ENCODE measurements at regions not wholly inside any gene's neighbourhood (a gene's known extent, or its start where the extent isn't known, plus 50 kb on each side); places are given as distances from the start of the nearest gene placed in this dataset.
"Not testable (repeated sequence)": the region's sequence is repeated elsewhere in the genome, so short reads cannot be mapped to it uniquely, and the experiment has no call there.

DNA sequence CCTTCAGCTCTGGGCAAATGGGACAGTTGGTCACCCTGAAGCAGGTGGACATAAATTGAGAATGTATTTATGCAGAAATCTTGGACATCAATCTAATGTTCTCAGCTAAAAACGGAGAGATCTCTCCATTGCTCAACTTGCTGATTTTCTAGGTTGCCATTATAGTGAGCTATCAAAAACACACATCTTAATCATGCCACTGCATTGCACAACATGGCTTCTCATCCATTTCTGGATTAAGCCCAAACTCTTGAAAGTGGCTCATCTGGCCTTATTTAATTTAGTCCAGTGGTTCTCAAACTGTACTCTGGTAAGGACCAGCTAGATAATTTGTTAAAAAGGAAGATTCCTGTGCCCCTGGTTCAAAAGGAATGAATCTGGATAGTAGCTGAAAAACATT, 324.9 kb upstream of the CITED2 start:
- H3K4me3 Mint-ChIP-seq = no peak overlapping the region

DNA sequence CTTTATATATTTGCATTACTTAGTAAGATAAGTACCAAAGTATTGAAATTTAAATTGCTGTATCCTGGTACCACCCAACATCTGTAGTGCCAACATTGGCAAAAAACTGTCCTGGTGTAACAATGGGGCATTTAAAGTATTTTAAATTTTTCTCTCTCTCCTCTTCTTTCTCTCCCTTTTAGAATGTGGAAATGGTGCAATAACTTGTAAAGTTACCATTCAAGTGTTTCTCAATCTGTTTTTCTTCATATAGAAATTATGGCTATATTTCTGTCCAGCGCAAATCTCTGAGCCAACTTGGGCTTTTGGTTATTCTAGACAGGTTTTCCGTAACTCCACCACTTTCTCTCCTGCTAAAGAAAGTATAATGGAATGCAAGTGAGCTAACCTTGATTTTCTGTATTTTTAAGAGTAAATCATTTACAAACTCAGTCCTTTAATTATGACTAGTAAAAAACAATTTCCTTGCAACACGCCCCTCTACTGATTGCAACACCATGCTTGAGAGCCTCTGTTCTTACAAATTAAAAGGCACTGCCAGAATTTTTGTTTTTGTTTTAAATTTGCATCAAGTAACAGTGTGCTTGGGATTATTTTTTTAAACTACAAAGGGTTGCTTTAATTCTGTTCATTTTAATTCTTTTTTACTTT, 324.2 kb upstream of the CITED2 start:
- no peaks in the 10 kb centered on the region for H3K4me1 Mint-ChIP-seq (ENCODE audit: low read depth)
- DNase-seq (ENCODE audit: low spot score) = no peak
- H3K27me3 Mint-ChIP-seq (ENCODE audit: insufficient read depth) = no peaks in the 10 kb centered on the region
- no peaks in the 10 kb centered on the region for H3K36me3 Mint-ChIP-seq (ENCODE audit: low read depth)
- intact Hi-C loops (cut with micrococcal nuclease) = no loop called here
- H3K9me3 Mint-ChIP-seq = no peaks in the 10 kb centered on the region
- H3K27ac Mint-ChIP-seq = no peak overlapping the region
- no peak overlapping the region for H3K4me3 Mint-ChIP-seq

More for the DNA sequence above, 324.9 kb upstream of the CITED2 start:
- intact Hi-C loops (cut with micrococcal nuclease) = no loop called here
- DNase-seq (ENCODE audit: low spot score) = no peak
- Mint-ChIP-seq H3K36me3 (ENCODE audit: low read depth) (no peaks in the 10 kb centered on the region), H3K27me3 (ENCODE audit: insufficient read depth) (no peaks in the 10 kb centered on the region), H3K9me3 (no peaks in the 10 kb centered on the region), H3K4me1 (ENCODE audit: low read depth) (no peaks in the 10 kb centered on the region), H3K27ac (no peak overlapping the region)

GRCh38 chr6:139697856-139698255, 323.4 kb upstream of the CITED2 start:
- H3K27me3 Mint-ChIP-seq (ENCODE audit: insufficient read depth); H3K4me1 Mint-ChIP-seq (ENCODE audit: low read depth); DNase-seq (ENCODE audit: low spot score); H3K9me3 Mint-ChIP-seq; H3K4me3 Mint-ChIP-seq; H3K36me3 Mint-ChIP-seq (ENCODE audit: low read depth); H3K27ac Mint-ChIP-seq; intact Hi-C loops (cut with micrococcal nuclease): not testable (repeated sequence)

- not testable (repeated sequence) for DNase-seq (ENCODE audit: low spot score)
Measured at GRCh38 chr6:139696991-139697390, 322.5 kb upstream of the CITED2 start.

GRCh38 chr6:139695361-139695760, 320.9 kb upstream of the CITED2 start:
- Mint-ChIP-seq H3K36me3 (ENCODE audit: low read depth) (no peaks in the 10 kb centered on the region), H3K4me3 (no peak overlapping the region), H3K4me1 (ENCODE audit: low read depth) (no peaks in the 10 kb centered on the region), H3K27me3 (ENCODE audit: insufficient read depth) (peaks cover 8% of the 10 kb centered on the region), H3K27ac (no peak overlapping the region), H3K9me3 (no peaks in the 10 kb centered on the region)
- no peak for DNase-seq (ENCODE audit: low spot score)
- intact Hi-C loops (cut with micrococcal nuclease) = no loop called here

More at GRCh38 chr6:139696991-139697390, 322.5 kb upstream of the CITED2 start:
- H3K9me3 Mint-ChIP-seq; H3K36me3 Mint-ChIP-seq (ENCODE audit: low read depth); H3K4me1 Mint-ChIP-seq (ENCODE audit: low read depth); intact Hi-C loops (cut with micrococcal nuclease); H3K27ac Mint-ChIP-seq; H3K27me3 Mint-ChIP-seq (ENCODE audit: insufficient read depth); H3K4me3 Mint-ChIP-seq: not testable (repeated sequence)

DNA sequence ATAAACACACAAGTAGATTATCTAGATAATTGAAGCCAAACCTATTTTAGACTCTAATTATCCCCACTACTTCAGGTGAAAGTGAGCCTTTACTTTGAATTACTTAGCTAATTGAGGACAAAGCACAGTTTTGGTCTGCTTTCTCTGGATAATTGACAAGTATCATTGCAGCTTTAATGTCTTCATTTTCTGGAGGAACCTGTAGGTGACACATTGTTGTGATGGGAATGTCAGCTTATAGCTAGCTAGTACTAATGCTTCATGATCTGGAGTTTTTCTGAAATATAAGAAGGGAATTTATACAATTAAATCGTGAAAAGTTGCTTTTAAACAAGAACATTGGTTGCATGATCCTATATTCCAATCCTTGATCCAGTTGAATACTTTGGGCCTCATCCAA, 319.3 kb upstream of the CITED2 start:
- H3K9me3 Mint-ChIP-seq = no peaks in the 10 kb centered on the region

GRCh38 chr6:139690007-139690406, 315.6 kb upstream of the CITED2 start:
- intact Hi-C loops (cut with micrococcal nuclease) = no loop called here
- DNase-seq (ENCODE audit: low spot score) = no peak
- H3K27ac Mint-ChIP-seq = no peak overlapping the region
- no peaks in the 10 kb centered on the region for H3K9me3 Mint-ChIP-seq
- no peak overlapping the region for H3K4me3 Mint-ChIP-seq
- no peaks in the 10 kb centered on the region for H3K36me3 Mint-ChIP-seq (ENCODE audit: low read depth)
- no peaks in the 10 kb centered on the region for H3K4me1 Mint-ChIP-seq (ENCODE audit: low read depth)
- peaks cover 8% of the 10 kb centered on the region for H3K27me3 Mint-ChIP-seq (ENCODE audit: insufficient read depth)

More for the DNA sequence above, 319.3 kb upstream of the CITED2 start:
- intact Hi-C loops (cut with micrococcal nuclease) = no loop called here
- no peak for DNase-seq (ENCODE audit: low spot score)
- Mint-ChIP-seq H3K36me3 (ENCODE audit: low read depth) (no peaks in the 10 kb centered on the region), H3K4me1 (ENCODE audit: low read depth) (no peaks in the 10 kb centered on the region), H3K27me3 (ENCODE audit: insufficient read depth) (peaks cover 8% of the 10 kb centered on the region), H3K4me3 (no peak overlapping the region), H3K27ac (no peak overlapping the region)

DNA sequence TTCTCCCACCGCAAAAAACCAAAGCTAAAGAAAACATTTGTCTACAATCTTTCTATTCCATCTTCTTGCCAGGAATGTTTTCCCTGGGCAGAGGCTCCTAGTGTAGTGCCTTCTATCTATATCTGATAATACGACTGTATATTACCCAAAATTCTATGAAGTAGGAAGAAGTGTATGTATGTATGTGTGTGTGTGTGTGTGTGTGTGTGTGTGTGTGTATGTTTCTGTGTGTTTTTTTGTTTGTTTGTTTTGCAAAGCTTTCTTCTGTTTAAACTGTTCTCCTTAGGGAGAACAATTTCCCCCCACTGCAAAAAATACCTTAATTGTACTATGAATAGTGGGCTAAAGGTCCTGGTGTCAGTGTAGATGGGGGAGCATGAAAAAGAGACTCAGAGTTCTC, 312.6 kb upstream of the CITED2 start:
- Mint-ChIP-seq H3K9me3 (no peaks in the 10 kb centered on the region), H3K4me1 (ENCODE audit: low read depth) (no peaks in the 10 kb centered on the region), H3K4me3 (no peak overlapping the region), H3K36me3 (ENCODE audit: low read depth) (no peaks in the 10 kb centered on the region), H3K27me3 (ENCODE audit: insufficient read depth) (peaks cover 6% of the 10 kb centered on the region), H3K27ac (no peak overlapping the region)
- intact Hi-C loops (cut with micrococcal nuclease) = no loop called here
- DNase-seq (ENCODE audit: low spot score) = no peak

DNA sequence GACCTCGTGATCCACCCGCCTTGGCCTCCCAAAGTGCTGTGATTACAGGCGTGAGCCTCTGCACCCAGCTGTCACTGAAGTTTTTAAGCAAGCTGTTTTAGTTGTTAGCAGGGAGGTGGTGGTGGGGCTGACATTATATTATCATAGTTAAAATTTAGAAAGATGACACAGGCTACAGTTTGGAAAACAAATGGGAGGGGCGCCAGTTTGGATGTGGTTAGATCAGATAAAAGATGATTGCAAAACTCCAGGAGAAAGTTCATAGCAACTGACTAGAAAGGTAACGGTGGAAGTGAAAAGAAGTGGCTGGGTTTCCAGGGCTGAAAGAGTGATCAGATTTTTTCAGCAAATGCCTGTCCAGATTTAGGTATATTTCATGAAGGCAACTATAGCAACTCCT, 311.9 kb upstream of the CITED2 start:
- Mint-ChIP-seq H3K4me3 (no peak overlapping the region), H3K27me3 (ENCODE audit: insufficient read depth) (peaks cover 2% of the 10 kb centered on the region), H3K4me1 (ENCODE audit: low read depth) (no peaks in the 10 kb centered on the region), H3K9me3 (no peaks in the 10 kb centered on the region), H3K27ac (no peak overlapping the region), H3K36me3 (ENCODE audit: low read depth) (no peaks in the 10 kb centered on the region)
- intact Hi-C loops (cut with micrococcal nuclease) = no loop called here
- no peak for DNase-seq (ENCODE audit: low spot score)

GRCh38 chr6:139685009-139685408, 310.6 kb upstream of the CITED2 start:
- no peak for DNase-seq (ENCODE audit: low spot score)
- Mint-ChIP-seq H3K4me3 (no peak overlapping the region), H3K27ac (no peak overlapping the region), H3K9me3 (no peaks in the 10 kb centered on the region), H3K4me1 (ENCODE audit: low read depth) (no peaks in the 10 kb centered on the region), H3K36me3 (ENCODE audit: low read depth) (no peaks in the 10 kb centered on the region), H3K27me3 (ENCODE audit: insufficient read depth) (no peaks in the 10 kb centered on the region)
- intact Hi-C loops (cut with micrococcal nuclease) = no loop called here

DNA sequence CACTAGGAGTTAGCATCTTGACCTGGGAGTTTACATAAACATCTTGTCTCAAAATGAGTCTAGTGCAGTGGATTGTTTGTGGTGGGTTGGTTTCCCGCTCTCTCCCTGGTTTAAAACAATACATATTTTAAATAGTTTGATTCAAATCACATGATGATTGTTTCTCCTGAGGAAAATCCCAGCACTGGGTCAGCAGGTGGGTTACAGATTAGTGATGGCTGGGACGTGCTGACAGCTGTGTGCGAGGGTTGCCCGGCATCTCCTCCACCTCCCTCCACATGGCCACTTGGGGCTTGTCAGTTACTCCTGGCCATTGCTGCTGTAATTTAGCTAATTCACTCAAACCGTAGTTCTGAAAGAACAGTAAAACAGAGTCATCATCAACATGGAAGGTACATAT, 306.4 kb upstream of the CITED2 start:
- Mint-ChIP-seq H3K4me1 (ENCODE audit: low read depth) (no peaks in the 10 kb centered on the region), H3K27ac (no peak overlapping the region), H3K9me3 (no peaks in the 10 kb centered on the region), H3K4me3 (no peak overlapping the region), H3K36me3 (ENCODE audit: low read depth) (no peaks in the 10 kb centered on the region), H3K27me3 (ENCODE audit: insufficient read depth) (peaks cover 3% of the 10 kb centered on the region)
- intact Hi-C loops (cut with micrococcal nuclease) = no loop called here
- DNase-seq (ENCODE audit: low spot score) = no peak

GRCh38 chr6:139679516-139680179, 305.2 kb upstream of the CITED2 start:
- intact Hi-C loops (cut with micrococcal nuclease) = no loop called here
- no peaks in the 10 kb centered on the region for H3K9me3 Mint-ChIP-seq
- H3K4me1 Mint-ChIP-seq (ENCODE audit: low read depth) = no peaks in the 10 kb centered on the region
- no peak for DNase-seq (ENCODE audit: low spot score)
- H3K27ac Mint-ChIP-seq = no peak overlapping the region
- H3K4me3 Mint-ChIP-seq = no peak overlapping the region
- H3K36me3 Mint-ChIP-seq (ENCODE audit: low read depth) = no peaks in the 10 kb centered on the region
- H3K27me3 Mint-ChIP-seq (ENCODE audit: insufficient read depth) = peaks cover 6% of the 10 kb centered on the region

DNA sequence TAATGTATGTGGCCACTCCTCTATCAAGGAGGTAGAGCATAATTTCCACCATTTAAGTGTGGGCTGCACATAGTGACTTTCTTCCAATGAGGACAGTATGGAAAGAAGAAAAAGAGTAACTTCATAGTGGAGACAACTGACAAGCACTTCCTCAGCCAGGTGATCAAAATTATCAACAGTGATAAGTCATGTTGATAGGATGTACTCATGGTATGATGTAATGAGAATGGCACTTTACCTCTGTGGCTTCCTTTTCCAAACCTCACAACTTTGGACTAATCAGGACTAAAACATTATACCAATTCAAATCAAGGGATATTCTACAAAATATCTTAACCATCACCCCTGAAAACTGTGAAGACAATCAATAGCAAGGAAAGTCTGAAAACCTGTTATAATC, 302.3 kb upstream of the CITED2 start:
- no peak for DNase-seq (ENCODE audit: low spot score)
- peaks cover 10% of the 10 kb centered on the region for H3K27me3 Mint-ChIP-seq (ENCODE audit: insufficient read depth)
- intact Hi-C loops (cut with micrococcal nuclease) = no loop called here
- no peak overlapping the region for H3K4me3 Mint-ChIP-seq
- no peaks in the 10 kb centered on the region for H3K4me1 Mint-ChIP-seq (ENCODE audit: low read depth)
- no peak overlapping the region for H3K27ac Mint-ChIP-seq
- H3K9me3 Mint-ChIP-seq = no peaks in the 10 kb centered on the region
- H3K36me3 Mint-ChIP-seq (ENCODE audit: low read depth) = no peaks in the 10 kb centered on the region

DNA sequence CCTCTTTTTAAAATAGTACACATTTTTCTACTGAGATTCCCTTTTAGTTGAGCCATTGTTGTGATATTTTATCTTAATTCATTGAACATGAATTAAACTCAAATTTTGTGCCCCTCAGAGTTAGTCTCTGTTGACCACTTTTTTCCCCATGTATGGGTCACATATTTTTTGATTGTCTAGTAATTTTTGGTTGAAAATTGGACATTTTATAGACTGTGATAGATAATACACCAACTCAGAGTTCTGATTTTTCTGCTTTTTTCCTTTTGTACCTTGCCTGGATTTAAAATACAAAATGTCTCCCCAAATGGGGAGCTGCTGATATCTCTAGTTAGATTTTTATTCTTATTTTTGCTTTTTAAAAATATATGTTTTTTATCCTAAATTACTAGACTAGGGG, 291.8 kb upstream of the CITED2 start:
- Mint-ChIP-seq H3K4me1 (ENCODE audit: low read depth) (no peaks in the 10 kb centered on the region), H3K9me3 (peaks cover 5% of the 10 kb centered on the region), H3K36me3 (ENCODE audit: low read depth) (no peaks in the 10 kb centered on the region), H3K4me3 (no peak overlapping the region), H3K27me3 (ENCODE audit: insufficient read depth) (peaks cover 2% of the 10 kb centered on the region), H3K27ac (no peak overlapping the region)
- no peak for DNase-seq (ENCODE audit: low spot score)
- intact Hi-C loops (cut with micrococcal nuclease) = no loop called here

Data from activated T-helper 1 cell treated with anti-CD3 and anti-CD28 coated beads, Interleukin-12 subunit alpha, Interleukin-12 subunit beta, Interleukin-2, Interleukin-4 antibody, amounts not matched to agents 30 ng/mL and 10 ng/mL and 1 ng/mL, durations not matched to agents 14 hours and 24 hours and 36 hours (primary cell).